Nephron (organoid): ENCODE measurements at regions not wholly inside any gene's neighbourhood (a gene's known extent, or its start where the extent isn't known, plus 50 kb on each side); places are given as distances from the start of the nearest gene placed in this dataset.
"Not testable (repeated sequence)": the region's sequence is repeated elsewhere in the genome, so short reads cannot be mapped to it uniquely, and the experiment has no call there.

ENCODE experiments used
- H3K27ac Mint-ChIP-seq, 3 experiments: 2 replicates each; pipeline ENCODE4 v1.8.0; 2020; ENCODE audit warnings: mixed read lengths in 3 of 3, mild to moderate bottlenecking in 2 of 3, moderate library complexity in 1 of 3
- H3K27me3 Mint-ChIP-seq: 2 replicates; pipeline ENCODE4 v1.8.0; 2021; ENCODE audit warnings: low read depth, mild to moderate bottlenecking, moderate library complexity, mixed read lengths
- H3K36me3 Mint-ChIP-seq: 2 replicates; pipeline ENCODE4 v1.8.0; 2020; ENCODE audit warnings: low read depth, mixed read lengths
- H3K4me1 Mint-ChIP-seq: 2 replicates; pipeline ENCODE4 v1.8.0; 2020; ENCODE audit warnings: mixed read lengths
- H3K4me3 Mint-ChIP-seq, 3 experiments: 2 replicates each; pipeline ENCODE4 v1.8.0; 2020; ENCODE audit warnings: mild to moderate bottlenecking in 3 of 3, mixed read lengths in 3 of 3, moderate library complexity in 2 of 3
- H3K9me3 Mint-ChIP-seq: 2 replicates; pipeline ENCODE4 v1.8.0; 2020; ENCODE audit warnings: mixed read lengths
- CTCF ChIP-seq, 3 experiments: fragments of 200-600 bp; sonication (generic); IDR thresholded peaks; one replicate each; pipeline ENCODE4 v1.5.0; 2021; ENCODE audit warnings: antibody characterized with exemption in 3 of 3; ENCODE audit not compliant: unreplicated experiment in 3 of 3

DNA sequence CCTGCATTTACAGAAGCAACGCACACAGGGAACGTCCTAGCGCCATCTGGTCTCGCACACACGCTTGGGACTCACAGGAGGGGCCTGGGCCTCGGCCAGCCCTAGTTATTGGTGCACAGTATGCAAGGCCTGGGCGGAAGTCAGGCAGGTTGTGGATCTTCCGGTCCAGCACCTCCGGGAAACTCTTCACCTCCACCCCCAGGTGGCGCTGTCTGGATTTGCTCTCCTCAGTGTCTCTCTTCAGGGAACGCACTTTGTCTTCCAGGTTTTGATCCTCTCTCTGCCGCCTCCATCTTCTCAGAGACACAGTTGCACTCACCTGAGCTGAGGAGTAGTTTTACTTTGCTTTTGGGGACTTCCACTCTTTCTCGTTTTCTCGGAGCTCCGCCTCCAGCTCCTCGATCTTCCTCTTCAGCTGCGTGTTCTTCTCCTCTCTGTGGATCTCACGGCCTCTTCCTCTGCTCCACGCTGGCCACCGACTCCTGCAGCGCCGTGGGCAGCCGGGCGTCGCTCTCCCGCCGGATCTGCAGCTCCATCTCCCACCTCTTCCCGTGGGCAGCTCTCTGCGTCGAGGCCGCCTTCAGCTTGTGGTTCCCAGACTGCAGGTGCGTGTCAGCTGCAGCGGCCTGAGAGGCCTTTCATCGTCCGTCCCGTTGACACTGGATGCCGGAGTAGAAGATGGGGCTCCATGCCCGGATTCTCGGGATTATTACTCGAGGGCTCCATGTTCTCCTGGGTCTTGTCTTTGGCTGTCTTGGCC is 933.8 kb downstream of the TMEM121 start:
- Mint-ChIP-seq H3K9me3 (peaks cover 44% of the 10 kb centered on the region), H3K4me1 (no peaks in the 10 kb centered on the region), H3K36me3 (no peaks in the 10 kb centered on the region), H3K27ac (no peak overlapping the region), H3K27me3 (no peaks in the 10 kb centered on the region), H3K4me3 (no peak overlapping the region)
- TF ChIP-seq CTCF (IDR thresholded peaks at IDR 0.05; ENCODE audit: unreplicated experiment in 3 of 3) = no peak

- no peaks in the 10 kb centered on the region for H3K4me1 Mint-ChIP-seq
- H3K27me3 Mint-ChIP-seq = no peaks in the 10 kb centered on the region
- H3K27ac Mint-ChIP-seq = no peak overlapping the region
- H3K9me3 Mint-ChIP-seq = peaks cover 42% of the 10 kb centered on the region
- TF ChIP-seq CTCF (IDR thresholded peaks at IDR 0.05; ENCODE audit: unreplicated experiment in 3 of 3) = no peak
- H3K36me3 Mint-ChIP-seq = no peaks in the 10 kb centered on the region
- H3K4me3 Mint-ChIP-seq = no peak overlapping the region
Observed at GRCh38 chr14:106460916-106461315, 934.5 kb downstream of the TMEM121 start.

- H3K27me3 Mint-ChIP-seq, H3K4me1 Mint-ChIP-seq, H3K36me3 Mint-ChIP-seq, H3K4me3 Mint-ChIP-seq, H3K27ac Mint-ChIP-seq: not testable (repeated sequence)
- H3K9me3 Mint-ChIP-seq = peaks cover 31% of the 10 kb centered on the region
Observed at GRCh38 chr14:106466483-106466882, 940.1 kb downstream of the TMEM121 start.

GRCh38 chr14:106468869-106469268 is 942.5 kb downstream of the TMEM121 start:
- H3K36me3 Mint-ChIP-seq = not testable (repeated sequence)
- peaks cover 27% of the 10 kb centered on the region for H3K9me3 Mint-ChIP-seq

DNA sequence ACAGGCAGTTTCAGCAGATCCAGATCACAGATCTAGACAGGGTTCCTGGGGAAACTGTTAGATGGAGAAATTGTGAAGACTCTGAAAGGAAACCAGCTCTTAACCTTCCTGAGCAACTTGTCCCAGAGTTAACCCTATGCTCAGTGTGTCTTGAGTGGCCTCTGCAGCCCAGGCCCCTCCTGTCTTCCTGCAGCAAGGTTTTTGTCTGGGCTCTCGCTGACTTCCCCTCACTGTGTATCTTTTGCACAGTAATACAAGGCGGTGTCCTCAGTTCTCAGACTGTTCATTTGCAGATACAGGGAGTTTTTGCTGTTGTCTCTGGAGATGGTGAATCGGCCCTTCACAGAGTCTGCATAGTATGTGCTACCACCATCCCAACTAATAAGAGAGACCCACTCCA is 943.6 kb downstream of the TMEM121 start:
- not testable (repeated sequence) for H3K4me3 Mint-ChIP-seq, H3K27me3 Mint-ChIP-seq, H3K36me3 Mint-ChIP-seq, H3K27ac Mint-ChIP-seq, H3K4me1 Mint-ChIP-seq
- H3K9me3 Mint-ChIP-seq = peaks cover 28% of the 10 kb centered on the region

More at GRCh38 chr14:106468869-106469268, 942.5 kb downstream of the TMEM121 start:
- H3K4me3 Mint-ChIP-seq, H3K4me1 Mint-ChIP-seq, H3K27me3 Mint-ChIP-seq, H3K27ac Mint-ChIP-seq: not testable (repeated sequence)

DNA sequence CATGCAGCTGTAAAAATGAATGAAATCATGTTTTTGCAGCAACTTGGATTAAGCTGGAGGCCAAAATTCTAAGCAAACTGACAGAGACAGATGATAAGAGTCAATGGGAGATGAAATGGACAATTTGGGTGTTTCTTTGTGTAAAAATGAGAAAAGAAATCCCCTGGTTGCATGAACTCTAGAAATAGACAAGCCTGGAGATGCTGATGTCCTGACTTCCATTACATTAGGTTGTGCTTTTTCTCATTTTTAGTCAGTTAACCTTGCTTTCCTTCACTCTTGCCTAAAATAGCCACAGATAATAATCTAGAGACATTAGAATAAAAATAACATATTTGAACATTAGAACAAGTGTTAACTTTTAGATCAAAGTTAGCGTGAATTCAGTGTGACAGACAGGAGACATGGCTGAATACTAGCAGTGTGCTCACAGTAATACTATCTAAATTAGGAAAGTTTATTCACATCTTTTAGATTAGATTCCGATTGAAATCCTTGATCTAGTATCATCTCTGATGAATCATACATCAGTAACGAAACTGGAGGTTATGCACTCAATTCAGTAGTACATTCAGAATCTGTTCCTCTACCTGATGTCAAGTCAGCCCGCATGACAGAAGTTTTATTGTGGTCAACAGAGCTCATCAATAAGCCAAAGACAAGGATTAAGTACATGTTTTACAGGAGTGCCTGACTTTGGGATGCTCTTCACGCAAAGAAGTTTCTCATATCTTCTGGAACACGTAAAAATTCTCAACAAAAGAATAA is 948.1 kb downstream of the TMEM121 start:
- not testable (repeated sequence) for H3K4me1 Mint-ChIP-seq, H3K27me3 Mint-ChIP-seq, H3K27ac Mint-ChIP-seq, H3K4me3 Mint-ChIP-seq, H3K36me3 Mint-ChIP-seq
- peaks cover 16% of the 10 kb centered on the region for H3K9me3 Mint-ChIP-seq

DNA sequence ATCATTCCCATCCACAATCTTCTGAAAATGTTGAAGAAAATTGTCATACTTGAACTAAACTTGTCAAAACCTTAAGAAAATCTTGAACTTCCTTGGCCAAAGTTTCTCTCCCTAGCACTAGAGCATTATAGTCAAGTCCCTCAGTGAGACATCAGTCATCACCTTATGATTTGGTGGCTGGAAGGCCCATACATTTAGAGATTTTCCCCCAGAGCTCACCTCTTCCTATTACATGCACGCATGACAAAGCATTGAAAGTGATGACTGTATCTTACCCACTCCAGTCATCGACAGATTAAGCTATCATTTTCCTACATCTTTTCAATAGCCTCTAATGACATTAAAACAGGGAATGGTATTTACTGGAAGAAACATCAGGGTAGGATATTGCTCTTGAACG is 948.8 kb downstream of the TMEM121 start:
- H3K36me3 Mint-ChIP-seq, H3K4me1 Mint-ChIP-seq, H3K27ac Mint-ChIP-seq, H3K27me3 Mint-ChIP-seq, H3K4me3 Mint-ChIP-seq: not testable (repeated sequence)
- H3K9me3 Mint-ChIP-seq = peaks cover 16% of the 10 kb centered on the region

DNA sequence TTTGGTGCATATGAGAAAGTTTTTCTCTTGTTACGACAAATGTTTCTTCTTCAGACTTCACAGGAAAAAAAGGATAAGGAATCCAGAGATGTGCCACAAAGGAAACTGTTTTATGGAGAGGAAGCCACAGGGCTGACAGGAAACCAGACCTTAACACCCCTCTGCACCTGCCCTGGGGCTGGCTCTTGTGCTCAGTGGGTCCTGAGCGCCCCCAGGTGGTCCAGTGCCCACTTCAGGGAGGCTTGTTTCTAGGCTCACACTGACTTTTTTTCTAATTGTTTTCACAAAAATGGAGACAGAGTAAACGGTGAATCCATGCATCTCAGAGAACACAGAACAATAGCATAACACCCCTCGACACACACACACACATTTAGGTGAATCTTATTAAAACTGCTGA is 951.2 kb downstream of the TMEM121 start:
- H3K4me3 Mint-ChIP-seq, H3K4me1 Mint-ChIP-seq, H3K27ac Mint-ChIP-seq, H3K36me3 Mint-ChIP-seq, H3K27me3 Mint-ChIP-seq: not testable (repeated sequence)
- H3K9me3 Mint-ChIP-seq = peaks cover 12% of the 10 kb centered on the region

DNA sequence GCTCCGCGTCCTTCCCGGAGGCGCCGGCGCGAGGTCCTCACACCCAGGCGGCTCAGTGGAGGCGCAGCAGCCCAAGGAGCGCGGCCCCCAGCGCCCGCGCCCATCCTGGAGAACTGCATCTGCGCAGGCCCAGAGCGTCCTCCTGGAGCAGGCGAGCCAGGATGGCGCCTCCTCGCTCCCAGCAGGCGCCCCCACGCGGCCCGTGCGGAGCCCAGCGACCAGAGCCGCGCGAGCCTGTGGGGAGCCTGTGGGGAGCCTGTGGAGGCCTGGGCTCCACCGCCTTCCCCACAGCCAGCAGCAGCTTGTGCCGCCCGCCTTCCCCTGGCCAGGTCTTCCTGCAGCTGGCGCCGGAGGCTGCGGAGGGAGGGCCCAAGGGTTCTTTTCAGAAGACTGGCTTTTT is 953.9 kb downstream of the TMEM121 start:
- H3K27ac Mint-ChIP-seq, H3K4me1 Mint-ChIP-seq, H3K4me3 Mint-ChIP-seq, H3K27me3 Mint-ChIP-seq, H3K9me3 Mint-ChIP-seq, H3K36me3 Mint-ChIP-seq: not testable (repeated sequence)

- H3K36me3 Mint-ChIP-seq, H3K4me3 Mint-ChIP-seq, H3K4me1 Mint-ChIP-seq, H3K9me3 Mint-ChIP-seq, H3K27ac Mint-ChIP-seq, H3K27me3 Mint-ChIP-seq: not testable (repeated sequence)
Observed at GRCh38 chr14:106482213-106482612, 955.8 kb downstream of the TMEM121 start.
